NCI-H510A treated with DMSO at 0.1 percent for 48 hours (cell line): ENCODE measurements at regions not wholly inside any gene's neighbourhood (a gene's known extent, or its start where the extent isn't known, plus 50 kb on each side); places are given as distances from the start of the nearest gene placed in this dataset.

Experiments used
- DNase-seq: peaks from one replicate; lab custom pipeline; 2025; lab: John Stamatoyannopoulos, UW

DNA sequence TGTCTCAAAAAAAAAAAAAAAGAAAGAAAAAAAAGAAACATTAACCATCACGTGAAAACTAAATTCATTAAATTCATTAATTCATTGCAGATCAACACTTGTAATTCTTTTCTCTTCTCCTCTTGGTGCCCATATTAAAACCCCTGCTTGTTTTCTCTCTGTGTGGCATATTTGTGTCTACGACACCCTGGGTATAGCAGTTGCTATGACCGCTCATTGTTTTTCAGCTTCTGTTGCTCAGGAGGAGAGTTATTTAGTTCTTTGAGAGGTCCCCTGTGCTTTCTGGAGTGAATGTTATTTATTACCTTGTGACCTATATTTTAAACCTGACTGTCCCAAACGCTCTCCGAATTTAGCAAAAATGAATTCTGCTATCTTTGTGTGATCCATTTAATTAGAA lies 62.3 kb upstream of the CLMP start:
- no peak for DNase-seq

GRCh38 chr11:123255909-123256308 lies 60.9 kb upstream of the CLMP start:
- DNase-seq, result no peak

DNA sequence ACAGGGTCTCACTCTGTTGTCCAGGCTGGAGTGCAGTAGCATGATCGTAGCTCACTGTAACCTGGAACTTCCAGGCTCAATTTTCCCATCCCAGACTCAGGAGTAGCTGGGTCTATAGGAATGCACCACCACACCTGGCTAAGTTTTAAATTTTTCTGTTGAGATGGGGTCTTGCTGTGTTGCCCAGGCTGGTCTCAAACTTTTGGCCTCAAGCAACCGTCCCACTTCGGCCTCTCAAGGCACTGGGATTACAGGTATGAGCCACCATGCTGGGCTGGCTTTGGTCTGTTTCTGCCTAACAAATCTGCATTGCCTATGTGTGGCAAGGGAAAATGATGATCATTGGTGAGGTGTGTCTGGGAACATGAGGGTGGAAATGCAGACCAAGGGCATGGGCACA lies 59.3 kb upstream of the CLMP start:
- DNase-seq, result no peak

- DNase-seq, result no peak
Measured at GRCh38 chr11:123253911-123254310, 58.9 kb upstream of the CLMP start.

- no peak for DNase-seq
Measured at GRCh38 chr11:123253223-123253622, 58.2 kb upstream of the CLMP start.

DNA sequence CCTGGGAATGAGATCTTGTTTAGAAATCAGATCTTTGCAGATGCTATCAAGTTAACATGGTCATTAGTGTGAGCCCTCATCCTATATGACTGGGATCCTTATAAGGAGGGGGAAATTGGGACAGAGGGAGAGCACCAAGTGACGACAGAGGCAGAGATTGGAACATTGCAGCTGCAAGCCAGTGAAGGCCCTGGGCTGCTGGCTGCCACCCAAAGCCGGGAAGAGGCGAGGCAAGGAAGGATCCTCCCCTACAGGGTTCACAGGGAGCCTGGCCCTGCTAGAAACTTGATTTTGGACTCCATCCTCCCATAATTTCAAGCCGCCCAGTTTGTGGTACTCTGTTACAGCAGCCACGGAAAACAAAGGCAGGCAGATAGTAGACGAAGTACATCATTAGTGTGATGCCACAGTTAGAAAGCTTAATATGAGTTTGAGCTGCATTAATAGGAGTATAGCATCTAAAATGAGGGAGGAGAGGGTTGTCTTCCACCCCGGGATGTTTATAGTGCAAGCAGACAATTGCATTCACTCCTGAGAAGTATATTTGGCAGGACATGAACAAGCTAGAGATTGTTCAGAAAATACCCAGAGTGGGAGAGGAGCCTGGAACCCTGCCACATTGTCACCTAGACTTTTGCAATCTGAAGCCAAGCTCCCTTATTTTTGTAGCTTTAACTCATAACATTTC lies 56.8 kb upstream of the CLMP start:
- DNase-seq, result no peak

- DNase-seq, result no peak
Measured at GRCh38 chr11:123250892-123251656, 56.0 kb upstream of the CLMP start.

DNA sequence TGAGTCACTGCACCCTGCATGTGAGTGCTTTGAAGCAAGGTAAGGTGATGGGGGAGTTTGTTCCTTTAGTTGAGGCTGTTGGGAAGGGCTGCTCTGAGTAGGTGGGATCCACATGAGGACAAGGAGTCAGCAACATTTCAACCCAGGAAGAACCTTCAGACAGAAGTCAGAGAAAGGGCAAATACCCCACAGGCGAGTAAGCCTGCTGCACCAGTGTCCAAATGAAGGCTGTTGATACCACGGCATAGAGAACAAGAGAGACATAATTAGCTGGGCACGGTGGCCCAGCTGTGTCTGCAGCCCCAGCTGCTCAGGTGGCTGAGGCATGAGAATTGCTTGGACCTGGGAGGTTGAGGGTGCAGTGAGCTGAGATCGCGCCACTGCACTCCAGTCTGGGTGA lies 54.3 kb upstream of the CLMP start:
- no peak for DNase-seq

DNA sequence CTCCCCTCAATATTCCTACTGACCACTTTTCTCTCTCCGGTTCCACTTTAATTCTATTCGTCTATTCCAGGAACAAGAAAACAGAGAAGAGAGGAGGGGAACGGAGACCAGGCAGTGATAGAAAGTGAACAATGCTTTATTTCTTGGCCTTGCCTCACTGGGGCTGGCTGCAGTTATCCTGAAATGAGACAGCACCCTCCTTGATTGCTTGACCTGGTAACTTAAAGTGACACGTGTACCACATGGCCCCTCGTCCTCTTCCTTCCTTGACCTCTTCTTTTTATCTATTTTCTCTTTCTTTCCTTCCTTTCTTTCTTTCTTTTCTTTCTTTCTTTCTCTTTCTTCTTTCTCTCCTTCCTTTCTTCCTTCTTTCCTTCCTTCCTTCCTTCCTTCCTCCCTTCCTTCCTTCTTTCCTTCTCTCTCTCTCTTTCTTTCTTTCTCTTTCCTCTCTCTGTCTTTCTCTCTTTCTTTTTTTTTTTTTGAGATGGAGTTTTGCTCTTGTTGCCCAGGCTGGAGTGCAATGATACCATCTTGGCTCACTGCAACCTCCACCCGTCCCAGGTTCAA lies 52.8 kb upstream of the CLMP start:
- no peak for DNase-seq

DNA sequence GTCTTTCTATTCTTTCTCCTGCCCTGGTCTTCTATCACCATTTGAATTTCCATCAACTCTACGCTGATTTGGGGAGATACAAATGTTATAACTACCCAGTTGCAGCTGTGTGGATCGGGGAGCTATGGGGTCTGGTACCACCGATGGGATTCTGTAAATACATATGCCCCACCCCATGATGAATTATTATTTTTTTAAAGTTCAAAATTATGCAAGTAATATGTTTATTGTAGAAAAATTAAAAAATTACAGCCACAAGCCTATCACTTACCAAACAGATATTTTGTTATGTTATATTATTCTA lies 52.4 kb upstream of the CLMP start:
- no peak for DNase-seq

- no peak for DNase-seq
Measured at GRCh38 chr11:123246749-123247495, 51.9 kb upstream of the CLMP start.

GRCh38 chr11:123245567-123245966 lies 50.5 kb upstream of the CLMP start:
- DNase-seq, result no peak
